ENCODE measurements at regions not wholly inside any gene's neighbourhood (a gene's known extent, or its start where the extent isn't known, plus 50 kb on each side); places are given as distances from the start of the nearest gene placed in this dataset.
"Not testable (repeated sequence)": the region's sequence is repeated elsewhere in the genome, so short reads cannot be mapped to it uniquely, and the experiment has no call there.

DNA sequence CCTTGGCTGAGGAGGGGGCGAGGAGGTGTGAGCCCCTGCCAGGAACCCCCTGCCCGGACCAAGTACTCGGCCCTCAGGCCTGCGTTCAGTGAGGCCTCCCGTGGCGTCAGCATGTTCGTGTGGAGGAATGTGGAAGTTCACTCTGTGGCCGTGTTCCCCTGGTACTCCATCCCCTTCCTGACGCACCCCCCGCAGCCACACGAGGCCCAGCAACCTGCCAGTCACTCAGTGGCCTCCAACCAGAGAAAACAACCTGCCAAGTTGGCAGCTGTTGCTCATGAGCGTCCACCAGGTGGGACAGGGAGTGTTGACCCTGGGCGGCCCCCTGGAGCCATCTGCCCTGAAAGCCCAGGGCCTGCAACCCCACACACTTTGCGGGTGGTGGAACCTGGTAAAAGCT lies 205.4 kb downstream of the CEP170 start:
- TF ChIP-seq, protein P1, sequence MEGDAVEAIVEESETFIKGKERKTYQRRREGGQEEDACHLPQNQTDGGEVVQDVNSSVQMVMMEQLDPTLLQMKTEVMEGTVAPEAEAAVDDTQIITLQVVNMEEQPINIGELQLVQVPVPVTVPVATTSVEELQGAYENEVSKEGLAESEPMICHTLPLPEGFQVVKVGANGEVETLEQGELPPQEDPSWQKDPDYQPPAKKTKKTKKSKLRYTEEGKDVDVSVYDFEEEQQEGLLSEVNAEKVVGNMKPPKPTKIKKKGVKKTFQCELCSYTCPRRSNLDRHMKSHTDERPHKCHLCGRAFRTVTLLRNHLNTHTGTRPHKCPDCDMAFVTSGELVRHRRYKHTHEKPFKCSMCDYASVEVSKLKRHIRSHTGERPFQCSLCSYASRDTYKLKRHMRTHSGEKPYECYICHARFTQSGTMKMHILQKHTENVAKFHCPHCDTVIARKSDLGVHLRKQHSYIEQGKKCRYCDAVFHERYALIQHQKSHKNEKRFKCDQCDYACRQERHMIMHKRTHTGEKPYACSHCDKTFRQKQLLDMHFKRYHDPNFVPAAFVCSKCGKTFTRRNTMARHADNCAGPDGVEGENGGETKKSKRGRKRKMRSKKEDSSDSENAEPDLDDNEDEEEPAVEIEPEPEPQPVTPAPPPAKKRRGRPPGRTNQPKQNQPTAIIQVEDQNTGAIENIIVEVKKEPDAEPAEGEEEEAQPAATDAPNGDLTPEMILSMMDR (IDR thresholded peaks at IDR 0.05): not testable (repeated sequence)
- TF ChIP-seq POLR2A (IDR thresholded peaks at IDR 0.05): not testable (repeated sequence)
